ENCODE measurements at regions not wholly inside any gene's neighbourhood (a gene's known extent, or its start where the extent isn't known, plus 50 kb on each side); places are given as distances from the start of the nearest gene placed in this dataset.

DNA sequence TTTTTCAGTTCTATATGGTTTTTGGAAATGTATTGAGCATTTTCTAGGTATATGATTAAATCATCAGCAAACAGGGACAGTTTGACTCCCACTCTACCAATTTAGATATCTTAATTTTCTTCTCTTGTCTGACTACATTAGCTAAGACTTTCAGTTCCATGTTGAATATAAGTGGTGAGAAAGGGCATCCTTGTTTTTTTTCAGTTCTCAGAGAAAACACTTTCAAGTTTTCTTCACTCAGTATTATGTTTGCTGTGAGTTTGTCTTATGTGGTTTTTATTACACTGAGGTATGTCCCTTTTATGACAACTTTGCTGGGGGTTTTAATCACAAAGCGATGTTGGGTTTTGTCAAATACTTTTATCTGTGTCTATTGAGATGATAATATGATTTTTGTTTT, 352.6 kb downstream of the KDM5D start:
- no peak for TF ChIP-seq FOSL1 (IDR thresholded peaks at IDR 0.05; ENCODE audit: low read depth)
- TF ChIP-seq, protein P1, sequence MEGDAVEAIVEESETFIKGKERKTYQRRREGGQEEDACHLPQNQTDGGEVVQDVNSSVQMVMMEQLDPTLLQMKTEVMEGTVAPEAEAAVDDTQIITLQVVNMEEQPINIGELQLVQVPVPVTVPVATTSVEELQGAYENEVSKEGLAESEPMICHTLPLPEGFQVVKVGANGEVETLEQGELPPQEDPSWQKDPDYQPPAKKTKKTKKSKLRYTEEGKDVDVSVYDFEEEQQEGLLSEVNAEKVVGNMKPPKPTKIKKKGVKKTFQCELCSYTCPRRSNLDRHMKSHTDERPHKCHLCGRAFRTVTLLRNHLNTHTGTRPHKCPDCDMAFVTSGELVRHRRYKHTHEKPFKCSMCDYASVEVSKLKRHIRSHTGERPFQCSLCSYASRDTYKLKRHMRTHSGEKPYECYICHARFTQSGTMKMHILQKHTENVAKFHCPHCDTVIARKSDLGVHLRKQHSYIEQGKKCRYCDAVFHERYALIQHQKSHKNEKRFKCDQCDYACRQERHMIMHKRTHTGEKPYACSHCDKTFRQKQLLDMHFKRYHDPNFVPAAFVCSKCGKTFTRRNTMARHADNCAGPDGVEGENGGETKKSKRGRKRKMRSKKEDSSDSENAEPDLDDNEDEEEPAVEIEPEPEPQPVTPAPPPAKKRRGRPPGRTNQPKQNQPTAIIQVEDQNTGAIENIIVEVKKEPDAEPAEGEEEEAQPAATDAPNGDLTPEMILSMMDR (IDR thresholded peaks at IDR 0.05 in 2 of 3, conservative IDR thresholded peaks at IDR 0.05 in 1 of 3; ENCODE audit: borderline replicate concordance in 1 of 3, insufficient read depth in 1 of 3, low read depth in 2 of 3, low read length in 2 of 3) = no peak
- TF ChIP-seq ZNF274 (IDR thresholded peaks at IDR 0.05; ENCODE audit: low read depth, low read length) = no peak
- no peak for TF ChIP-seq RAD21 (IDR thresholded peaks at IDR 0.05; ENCODE audit: low read depth)
- no peak for TF ChIP-seq YY1 (IDR thresholded peaks at IDR 0.05; ENCODE audit: extremely low read depth, insufficient replicate concordance, low read depth, low read length)
